ENCODE measurements at regions not wholly inside any gene's neighbourhood (a gene's known extent, or its start where the extent isn't known, plus 50 kb on each side); places are given as distances from the start of the nearest gene placed in this dataset.

GRCh38 chr16:85364323-85365040, 248.6 kb upstream of the GSE1 start:
- no peak for DNase-seq

- no peak for DNase-seq
Measured at GRCh38 chr16:85365120-85365519, 248.0 kb upstream of the GSE1 start.

GRCh38 chr16:85366031-85366763, 246.9 kb upstream of the GSE1 start:
- no peak for DNase-seq

- no peak for DNase-seq
Measured at GRCh38 chr16:85367485-85367884, 245.6 kb upstream of the GSE1 start.

- DNase-seq, result no peak
Measured at GRCh38 chr16:85369060-85369459, 244.1 kb upstream of the GSE1 start.

GRCh38 chr16:85369741-85370528, 243.2 kb upstream of the GSE1 start:
- peak in 1 of 2 donors; percentile 22 for DNase-seq

GRCh38 chr16:85370543-85370880, 242.6 kb upstream of the GSE1 start:
- no peak for DNase-seq

GRCh38 chr16:85370881-85371651, 242.1 kb upstream of the GSE1 start:
- no peak for DNase-seq

GRCh38 chr16:85371948-85372347, 241.2 kb upstream of the GSE1 start:
- DNase-seq, result no peak

- DNase-seq, result peak; percentile 9 to 79
Measured at GRCh38 chr16:85372627-85373372, 240.3 kb upstream of the GSE1 start.

- DNase-seq, result no peak
Measured at GRCh38 chr16:85373741-85374570, 239.2 kb upstream of the GSE1 start.

GRCh38 chr16:85374571-85374872, 238.6 kb upstream of the GSE1 start:
- no peak for DNase-seq

GRCh38 chr16:85375282-85375681, 237.8 kb upstream of the GSE1 start:
- no peak for DNase-seq

- DNase-seq, result no peak
Measured at GRCh38 chr16:85376292-85377095, 236.6 kb upstream of the GSE1 start.

- DNase-seq, result no peak
Measured at GRCh38 chr16:85377388-85378144, 235.6 kb upstream of the GSE1 start.

- peak in 1 of 2 donors; percentile 44 for DNase-seq
Measured at GRCh38 chr16:85378145-85379040, 234.7 kb upstream of the GSE1 start.

- no peak for DNase-seq
Measured at GRCh38 chr16:85379041-85380001, 233.8 kb upstream of the GSE1 start.

- no peak for DNase-seq
Measured at GRCh38 chr16:85380002-85380395, 233.1 kb upstream of the GSE1 start.
